Heart left ventricle (tissue), 16 donors: ENCODE measurements at regions not wholly inside any gene's neighbourhood (a gene's known extent, or its start where the extent isn't known, plus 50 kb on each side); places are given as distances from the start of the nearest gene placed in this dataset.

Experiments
- ATAC-seq, 4 donors: fragments of 200-7000 bp; cut with Tn5 transposase; one replicate each; pipeline ENCODE4 v1.9.1; 2020 to 2022; ENCODE audit warnings: moderate library complexity in 4 of 4, mild to moderate bottlenecking in 3 of 4, moderate number of reproducible peaks in 1 of 4
- DNase-seq, 5 donors: peaks; one replicate each; pipeline ENCODE4 v3.0.0-alpha.2; 2020
- H3K27ac ChIP-seq, 12 donors: fragments of 200-600 bp; sonication (generic) in 4 of 12; one replicate each; pipeline versions ENCODE4 v1.5.0 to v1.8.0; 2016 to 2022; ENCODE audit warnings: mild to moderate bottlenecking in 2 of 12
- H3K27me3 ChIP-seq, 9 donors: fragments of 200-600 bp; sonication (generic) in 2 of 9; one replicate each; pipeline versions ENCODE4 v1.5.1 to v1.8.0; 2016 to 2022; ENCODE audit warnings: mild to moderate bottlenecking in 3 of 9
- H3K36me3 ChIP-seq, 9 donors: fragments of 200-600 bp; sonication (generic) in 2 of 9; one replicate each; pipeline versions ENCODE4 v1.5.0 to v1.8.0; 2018 to 2022; ENCODE audit warnings: mild to moderate bottlenecking in 2 of 9
- H3K4me1 ChIP-seq, 12 donors: fragments of 200-600 bp; sonication (generic) in 4 of 12; one replicate each; pipeline versions ENCODE4 v1.5.0 to v1.8.0; 2016 to 2022; ENCODE audit warnings: mild to moderate bottlenecking in 3 of 12
- H3K4me3 ChIP-seq, 12 donors: fragments of 200-600 bp; sonication (generic) in 4 of 12; one replicate each; pipeline versions ENCODE4 v1.5.0 to v1.8.0; 2017 to 2022; ENCODE audit warnings: mild to moderate bottlenecking in 9 of 12, moderate library complexity in 4 of 12
- H3K9me3 ChIP-seq, 12 donors: fragments of 200-600 bp; sonication (generic) in 4 of 12; one replicate each; pipeline versions ENCODE4 v1.5.0 to v1.8.0; 2016 to 2022; ENCODE audit warnings: mild to moderate bottlenecking in 1 of 12
- CTCF ChIP-seq, 12 donors: fragments of 200-600 bp; sonication (generic) in 4 of 12; IDR thresholded peaks; one replicate each; pipeline versions ENCODE4 v1.5.0 to v1.8.0; 2018 to 2022; ENCODE audit warnings: antibody characterized with exemption in 12 of 12, mild to moderate bottlenecking in 5 of 12
- POLR2A ChIP-seq, 2 donors: fragments of 450-650 bp; IDR thresholded peaks; one replicate each; pipeline ENCODE4 v1.6.1; 2017; ENCODE audit warnings: antibody characterized with exemption in 2 of 2, mild to moderate bottlenecking in 2 of 2, moderate library complexity in 2 of 2
- WGBS, 4 donors: extraction: QIAGEN DNeasy Blood & Tissue Kit in 2 of 4; methylation state at CpG; one replicate each; pipeline versions ENCODE4 v1.1.5 to v1.1.7; 2013 to 2018; 5-methylcytosine and 5-hydroxymethylcytosine counted together
- intact Hi-C, 10 donors: fragments of 100-400 bp; cut with DNase I; formaldehyde crosslinking; loops; one replicate each; pipeline versions ENCODE4 v1.11.1 to v1.14.2; 2022
- donor health status: ischemic (EF 13 %, LVEDD 7.1; RV severe dilation, severe dysfunction).
- donor health status: healthy with polysubstance abuse.
- donor health status: DM: no; HTN: yes; CAD: no.
- donor health status: DM: no; HTN: no; CAD: no.
- donor health status: ischemic (EF 25% LVEDD 6.9; RV normal size, moderate dysfunction).
- donor health status: ischemic (EF 25% LVEDD 5.7; RV mildly dilated, moderate dysfunction).
- donor health status: healthy.
- donor health status: DM: yes; HTN: yes; CAD: no.
- donor health status: ischemic (EF 35%, LVEDD 5.7; RV mildly dilated, moderate dysfunction).
- donor health status: nonischemic (EF 11% LVEDD 7.7; RV severe dilation, severe dysfunction).
- donor health status: DM: yes; HTN: yes; CAD: no.
- donor health status: PGD.
- donor health status: ischemic (EF 29% LVEDD 5.4; RV normal size, mild dysfunction).
- donor health status: nonischemic (EF 23%, LVEDD 6.1; RV moderate dilation, normal function).

- Histone ChIP-seq H3K4me3 (no peak overlapping the region), H3K36me3 (no peaks in the 10 kb centered on the region), H3K27ac (no peak overlapping the region), H3K9me3 (peaks cover 0 to 6% (median 0%) of the 10 kb centered on the region in 12 donors), H3K4me1 (no peaks in the 10 kb centered on the region), H3K27me3 (no peaks in the 10 kb centered on the region)
- ATAC-seq (no peak), DNase-seq (peak in 1 of 5 donors; percentile 34)
- intact Hi-C loops = no loop called here
- TF ChIP-seq POLR2A (IDR thresholded peaks at IDR 0.05) = no peak
- TF ChIP-seq CTCF (IDR thresholded peaks at IDR 0.05) = no peak
- WGBS, 4 donors = 70 to 88% (median 84%) methylated on average over 1 to 3 of the region's 3 CpGs
Observed at GRCh38 chr5:28082610-28083009, 1044.2 kb upstream of the CDH9 start.

- H3K4me1 ChIP-seq = no peaks in the 10 kb centered on the region
- DNase-seq = peak in 1 of 5 donors; percentile 51
- H3K36me3 ChIP-seq = no peaks in the 10 kb centered on the region
- no peak overlapping the region for H3K27ac ChIP-seq
- H3K27me3 ChIP-seq = no peaks in the 10 kb centered on the region
- intact Hi-C loops = no loop called here
- 92 to 95% (median 93%) methylated on average over 14 to 44 of the region's 44 CpGs for WGBS, 4 donors
- no peak for TF ChIP-seq POLR2A (IDR thresholded peaks at IDR 0.05)
- TF ChIP-seq CTCF (IDR thresholded peaks at IDR 0.05) = no peak
- H3K9me3 ChIP-seq = peaks cover 0 to 15% (median 0%) of the 10 kb centered on the region in 12 donors
- no peak overlapping the region for H3K4me3 ChIP-seq
- no peak for ATAC-seq
Observed at GRCh38 chr5:28077291-28078240, 1039.2 kb upstream of the CDH9 start.

- Histone ChIP-seq H3K27me3 (no peaks in the 10 kb centered on the region), H3K27ac (no peak overlapping the region), H3K4me1 (no peaks in the 10 kb centered on the region), H3K9me3 (no peaks in the 10 kb centered on the region), H3K4me3 (no peak overlapping the region), H3K36me3 (no peaks in the 10 kb centered on the region)
- TF ChIP-seq CTCF (IDR thresholded peaks at IDR 0.05) (no peak), POLR2A (IDR thresholded peaks at IDR 0.05) (no peak)
- intact Hi-C loops = no loop called here
- 69 to 83% (median 75%) methylated on average over 3 of the region's 3 CpGs for WGBS, 4 donors
- ATAC-seq = no peak
- DNase-seq = no peak
Observed at GRCh38 chr5:28066856-28067255, 1028.5 kb upstream of the CDH9 start.

- no peaks in the 10 kb centered on the region for H3K27me3 ChIP-seq
- no peaks in the 10 kb centered on the region for H3K9me3 ChIP-seq
- no peak overlapping the region for H3K4me3 ChIP-seq
- no peak overlapping the region for H3K27ac ChIP-seq
- H3K36me3 ChIP-seq = no peaks in the 10 kb centered on the region
- no peak for DNase-seq
- no peaks in the 10 kb centered on the region for H3K4me1 ChIP-seq
- intact Hi-C loops = no loop called here
- no peak for ATAC-seq
- no peak for TF ChIP-seq POLR2A (IDR thresholded peaks at IDR 0.05)
Observed at GRCh38 chr5:28065656-28066055, 1027.3 kb upstream of the CDH9 start.
